Fibroblast of upper back skin (primary cell): ENCODE measurements at regions not wholly inside any gene's neighbourhood (a gene's known extent, or its start where the extent isn't known, plus 50 kb on each side); places are given as distances from the start of the nearest gene placed in this dataset.
A peak's percentile ranks its signal among the peaks of the same experiment; 100 is the strongest.
"Not testable (repeated sequence)": the region's sequence is repeated elsewhere in the genome, so short reads cannot be mapped to it uniquely, and the experiment has no call there.

Experiments
- DNase-seq: peaks from one replicate; pipeline ENCODE4 v3.0.0-alpha.2; 2013

DNA sequence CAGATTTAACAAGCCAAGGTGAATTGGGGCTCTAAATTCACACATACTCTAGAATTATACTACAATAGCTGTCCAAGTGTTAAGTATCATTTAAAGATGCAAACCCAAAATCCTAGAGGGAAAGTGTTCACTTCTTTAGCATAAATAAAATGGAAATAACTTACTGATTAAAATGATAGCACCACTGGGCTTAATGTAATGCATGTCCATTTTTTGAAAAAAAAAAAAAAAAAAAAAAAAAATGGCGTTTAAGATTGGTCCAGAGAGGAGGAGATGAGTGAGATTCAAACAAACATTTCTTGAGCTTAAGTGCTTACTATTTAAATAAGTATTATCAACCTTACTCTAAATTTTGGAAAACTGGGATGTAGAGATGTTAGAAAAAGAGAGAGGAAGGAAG lies 251.5 kb upstream of the CWC22 start:
- no peak for DNase-seq

DNA sequence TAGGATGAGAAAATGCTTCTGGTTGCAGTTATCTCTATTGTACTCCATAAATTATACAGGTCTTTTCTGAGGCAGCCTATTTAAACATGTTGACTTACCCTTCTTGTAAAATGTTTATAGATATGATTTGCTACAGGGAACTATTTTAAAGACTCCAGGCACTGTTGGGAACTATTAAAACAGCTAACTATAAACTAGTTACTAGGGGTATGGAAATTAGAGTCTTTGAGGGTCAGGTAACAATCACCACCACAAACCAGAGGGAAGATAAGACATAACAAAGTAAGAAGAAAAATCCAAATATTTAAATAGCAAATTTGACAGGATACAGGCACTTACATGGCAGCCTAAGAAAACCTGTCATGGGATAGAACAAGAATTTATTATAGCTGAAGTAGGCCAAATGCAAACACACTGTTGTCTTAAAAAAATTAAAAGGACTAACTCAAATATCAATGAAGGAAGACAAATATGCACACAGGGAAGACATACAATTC lies 251.0 kb upstream of the CWC22 start:
- DNase-seq = no peak

DNA sequence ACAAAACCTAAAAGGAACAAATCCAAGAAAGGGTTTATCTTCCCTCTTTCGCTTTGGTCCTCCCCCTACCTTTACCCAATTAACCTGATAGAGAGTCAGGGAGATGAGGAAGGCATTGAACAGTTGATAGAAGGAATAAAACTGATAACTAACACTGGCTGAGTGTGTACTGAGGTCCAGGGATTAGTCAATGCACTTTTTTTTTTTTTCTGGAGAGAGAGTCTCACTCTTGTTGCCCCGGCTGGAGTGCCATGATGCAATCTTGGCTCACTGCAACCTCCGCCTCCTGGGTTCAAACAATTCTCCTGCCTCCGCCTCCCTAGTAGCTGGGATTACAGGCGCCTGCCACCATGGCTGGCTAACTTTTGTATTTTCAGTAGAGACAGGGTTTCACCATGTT lies 250.2 kb upstream of the CWC22 start:
- DNase-seq = no peak

DNA sequence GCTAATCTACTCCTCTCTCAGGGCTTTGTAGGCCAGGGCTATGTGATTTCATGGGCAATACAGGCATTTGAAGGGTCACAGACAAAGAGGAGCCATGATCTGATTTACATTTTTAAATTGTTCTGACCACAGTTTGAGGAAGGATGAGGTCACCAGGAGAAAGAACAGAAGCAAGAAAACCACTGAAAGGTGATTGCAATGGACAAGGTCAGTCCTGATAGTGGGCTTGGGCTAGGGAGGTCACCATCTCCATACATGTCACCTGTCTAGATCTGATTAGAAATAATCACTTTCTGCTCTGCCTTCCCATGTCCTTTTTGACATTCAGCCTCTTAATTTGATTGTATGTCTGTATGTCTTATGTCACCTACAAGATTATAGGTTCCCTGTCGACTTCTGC lies 248.9 kb upstream of the CWC22 start:
- DNase-seq = no peak

DNA sequence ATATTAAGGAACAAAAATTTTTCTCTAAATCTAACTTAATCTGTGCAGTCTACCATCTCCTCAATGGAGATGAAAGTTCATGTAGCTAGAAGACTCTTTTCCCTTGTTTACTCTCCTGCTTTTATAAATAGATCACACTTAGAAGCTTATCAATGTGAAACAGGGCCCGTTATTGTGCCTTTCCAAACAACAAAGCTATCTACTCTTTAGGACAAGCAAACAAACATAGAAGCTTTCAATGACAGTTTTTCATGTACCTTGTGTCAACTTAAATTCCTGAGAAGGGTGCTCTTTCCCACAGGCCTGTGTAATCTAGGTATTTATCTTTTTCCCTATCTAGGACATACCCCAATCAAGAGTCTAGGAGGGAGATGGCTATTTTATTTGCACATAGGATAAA lies 247.8 kb upstream of the CWC22 start:
- no peak for DNase-seq

DNA sequence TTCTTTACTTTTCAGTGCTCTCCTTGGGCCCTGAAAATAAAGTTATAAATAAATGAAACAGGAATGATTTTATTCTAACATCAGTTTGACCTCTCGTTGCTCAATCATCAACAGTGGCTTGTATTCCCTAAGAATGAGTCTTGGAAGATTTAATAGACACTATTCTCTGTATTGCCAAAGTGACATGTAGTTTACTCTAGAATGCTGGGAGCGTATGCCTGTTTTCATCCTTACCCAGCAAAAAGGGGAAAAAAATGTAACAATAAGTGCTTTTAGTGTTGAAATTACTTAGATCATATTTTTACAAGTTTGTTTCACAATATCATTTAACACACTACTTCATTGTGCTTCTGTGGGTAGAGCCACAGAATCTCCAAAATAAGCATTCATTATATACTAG lies 240.6 kb upstream of the CWC22 start:
- no peak for DNase-seq

DNA sequence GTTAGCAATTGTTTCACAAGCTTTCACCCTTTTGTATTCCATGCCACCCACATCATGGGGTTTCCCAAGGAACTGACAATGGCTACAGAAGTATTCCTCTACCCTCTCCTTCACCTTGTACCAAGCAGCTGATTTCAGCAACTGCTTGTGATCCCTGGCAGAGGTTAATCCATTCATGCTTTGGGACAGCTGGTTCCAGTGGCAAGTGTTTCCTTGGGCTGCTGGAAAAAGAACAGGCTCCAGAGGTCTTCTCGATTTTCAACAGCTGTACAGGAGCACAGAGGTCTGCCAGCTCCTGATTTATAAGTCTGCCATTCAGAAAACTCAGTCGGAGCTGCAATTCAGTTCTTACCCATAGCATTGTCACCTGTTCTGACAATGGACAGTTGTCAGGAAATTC lies 239.2 kb upstream of the CWC22 start:
- DNase-seq = no peak

DNA sequence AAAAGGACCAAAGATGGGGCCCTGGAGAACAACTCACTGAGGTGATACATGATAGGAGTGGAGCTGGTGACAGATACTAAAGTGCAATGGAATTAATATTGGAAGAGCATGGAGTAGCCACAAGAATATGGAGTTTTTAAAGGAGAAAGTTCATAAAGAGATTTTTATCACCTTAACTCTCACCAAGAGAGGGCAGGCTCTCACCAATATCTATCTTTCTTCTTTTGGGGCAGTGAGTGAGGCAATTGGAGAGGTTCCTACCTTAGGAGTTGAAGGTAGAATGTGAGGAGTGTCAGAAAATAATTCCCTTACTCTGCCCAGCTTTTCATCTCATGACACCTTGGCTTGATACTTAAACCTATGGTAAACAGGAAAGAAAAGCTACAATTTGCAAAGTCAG lies 233.7 kb upstream of the CWC22 start:
- peak; percentile 31 for DNase-seq

DNA sequence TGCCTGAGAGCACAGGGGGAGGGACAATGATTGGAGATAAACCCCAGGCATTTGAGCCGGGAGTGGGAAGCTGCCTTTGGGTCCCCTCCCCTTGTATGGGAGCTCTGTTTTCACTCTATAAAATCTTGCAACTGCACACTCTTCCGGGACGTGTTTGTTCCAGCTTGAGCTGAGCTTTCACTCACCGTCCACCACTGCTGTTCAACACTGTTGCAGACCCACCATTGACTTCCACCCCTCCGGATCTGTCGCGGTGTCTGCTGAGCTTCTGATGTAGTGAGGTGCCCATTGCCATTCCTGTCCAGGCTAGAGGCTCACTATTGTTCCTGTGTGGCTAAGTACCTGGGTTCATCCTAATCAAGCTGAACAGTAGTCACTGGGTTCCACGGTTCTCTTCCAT lies 231.6 kb upstream of the CWC22 start:
- DNase-seq = no peak

DNA sequence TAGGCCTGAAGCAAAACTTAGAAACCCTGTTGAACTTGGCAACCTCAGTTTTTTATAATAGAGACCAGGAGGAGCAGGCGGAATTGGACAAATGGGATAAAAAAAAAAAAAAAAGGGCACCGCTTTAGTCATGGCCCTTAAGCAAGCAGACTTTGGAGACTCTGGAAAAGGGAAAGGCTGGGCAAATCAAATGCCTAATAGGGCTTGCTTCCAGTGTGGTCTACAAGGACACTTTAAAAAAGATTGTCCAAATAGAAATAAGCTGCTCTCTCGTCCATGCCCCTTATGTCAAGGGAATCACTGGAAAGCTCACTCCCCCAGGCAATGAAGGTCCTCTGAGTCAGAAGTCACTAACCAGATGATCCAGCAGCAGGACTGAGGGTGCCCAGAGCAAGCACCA lies 229.0 kb upstream of the CWC22 start:
- DNase-seq = not testable (repeated sequence)

DNA sequence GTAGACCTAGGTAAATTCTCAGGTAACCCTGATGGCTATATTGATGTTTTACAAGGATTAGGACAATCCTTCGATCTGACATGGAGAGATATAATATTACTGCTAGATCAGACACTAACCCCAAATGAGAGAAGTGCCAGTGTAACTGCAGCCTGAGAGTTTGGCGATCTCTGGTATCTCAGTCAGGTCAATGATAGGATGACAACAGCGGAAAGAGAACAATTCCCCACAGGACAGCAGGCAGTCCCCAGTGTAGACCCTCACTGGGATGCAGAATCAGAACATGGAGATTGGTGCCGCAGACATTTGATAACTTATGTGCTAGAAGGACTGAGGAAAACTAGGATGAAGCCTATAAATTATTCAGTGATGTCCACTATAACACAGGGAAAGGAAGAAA lies 228.4 kb upstream of the CWC22 start:
- DNase-seq = not testable (repeated sequence)

DNA sequence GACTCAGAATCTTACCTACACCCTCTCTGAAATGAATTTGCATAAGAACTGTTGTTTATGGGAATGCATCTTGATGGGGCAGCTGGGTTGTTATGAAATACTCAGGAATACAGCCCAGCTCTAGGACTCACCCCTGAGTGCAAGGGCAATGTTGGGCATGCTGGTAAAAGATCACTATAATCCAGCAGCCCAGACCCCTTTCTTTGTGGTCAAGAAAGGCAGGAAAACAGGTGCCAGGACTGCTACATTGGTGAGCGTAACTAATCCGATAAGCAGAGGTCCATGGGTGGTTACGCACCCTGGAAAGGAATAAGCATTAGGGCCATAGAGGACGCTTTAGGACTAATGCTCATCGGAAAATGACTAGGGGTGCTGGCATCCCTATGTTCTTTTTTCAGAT lies 227.9 kb upstream of the CWC22 start:
- not testable (repeated sequence) for DNase-seq

DNA sequence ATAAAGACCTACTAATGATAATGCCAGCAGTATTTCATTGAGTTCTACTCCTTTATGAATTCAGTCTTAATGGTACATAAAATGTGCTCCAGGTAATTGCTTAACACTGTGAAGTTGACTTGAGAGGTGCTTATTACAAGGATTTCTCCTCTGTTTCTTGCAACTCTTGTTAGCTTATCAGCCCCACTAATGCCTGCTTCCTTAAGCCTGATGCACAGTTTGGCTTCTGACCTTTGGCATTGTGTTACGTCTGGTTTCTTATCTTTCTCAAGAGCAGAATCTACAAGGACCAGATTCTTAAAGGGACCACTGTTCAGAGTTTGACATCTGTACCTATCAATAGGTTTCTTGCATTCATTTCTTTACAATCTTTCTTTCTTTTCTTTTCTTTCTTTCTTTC lies 223.9 kb upstream of the CWC22 start:
- no peak for DNase-seq

DNA sequence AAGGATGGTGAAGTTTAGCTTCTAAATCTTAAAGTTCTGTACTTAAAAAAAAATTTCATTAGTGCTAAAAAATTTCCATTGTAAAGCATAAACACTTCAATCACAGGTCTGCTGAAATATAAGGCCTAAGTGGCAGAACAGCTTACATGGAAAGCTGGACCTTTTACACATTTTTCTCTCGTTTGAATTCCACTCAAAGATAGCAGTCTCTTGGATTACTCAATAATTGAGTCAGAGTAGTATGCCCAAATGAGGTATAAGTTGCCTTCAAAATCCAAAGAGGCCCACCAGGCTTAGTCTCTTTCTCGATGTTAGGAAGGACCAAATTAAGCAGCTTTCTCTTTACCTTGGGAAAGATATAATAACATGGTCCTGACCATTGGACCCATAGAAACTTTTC lies 220.4 kb upstream of the CWC22 start:
- DNase-seq = no peak

DNA sequence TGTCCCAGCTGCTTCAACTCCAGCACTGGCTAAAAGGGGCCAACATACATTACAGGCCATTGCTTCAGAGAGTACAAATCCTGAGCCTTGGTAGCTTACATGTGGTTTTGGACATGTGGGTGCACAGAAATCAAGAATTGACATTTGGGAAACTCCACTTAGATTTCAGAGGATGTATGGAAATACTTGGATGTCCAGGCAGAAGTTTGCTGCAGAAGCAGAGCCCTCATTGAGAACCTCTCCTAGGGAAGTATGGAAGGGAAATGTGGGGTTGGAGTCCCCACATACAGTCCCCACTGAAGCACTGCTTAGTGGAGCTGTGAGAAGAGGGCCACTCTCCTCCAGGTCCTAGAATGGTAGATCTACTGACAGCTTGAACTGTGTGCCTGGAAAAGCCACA lies 218.0 kb upstream of the CWC22 start:
- no peak for DNase-seq

DNA sequence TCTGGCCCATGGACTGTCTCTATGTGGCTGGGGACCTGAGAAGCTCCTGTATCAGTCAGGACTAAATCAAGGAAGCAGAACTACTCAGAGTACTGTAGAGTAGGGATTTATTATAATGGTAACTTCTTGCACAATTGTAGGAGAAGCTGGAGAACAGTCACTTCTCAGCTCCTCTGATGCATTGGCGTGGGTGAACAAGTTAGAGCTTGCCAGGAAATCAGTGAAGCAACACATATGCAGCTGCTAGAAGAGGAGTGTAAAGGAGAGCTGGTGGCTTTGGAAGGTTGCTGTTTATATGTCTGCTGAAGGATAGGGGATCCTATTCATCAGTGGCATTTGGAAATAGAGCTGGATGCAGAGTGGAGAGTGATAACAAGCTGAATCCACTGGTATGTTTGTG lies 215.5 kb upstream of the CWC22 start:
- DNase-seq = peak; percentile 65

DNA sequence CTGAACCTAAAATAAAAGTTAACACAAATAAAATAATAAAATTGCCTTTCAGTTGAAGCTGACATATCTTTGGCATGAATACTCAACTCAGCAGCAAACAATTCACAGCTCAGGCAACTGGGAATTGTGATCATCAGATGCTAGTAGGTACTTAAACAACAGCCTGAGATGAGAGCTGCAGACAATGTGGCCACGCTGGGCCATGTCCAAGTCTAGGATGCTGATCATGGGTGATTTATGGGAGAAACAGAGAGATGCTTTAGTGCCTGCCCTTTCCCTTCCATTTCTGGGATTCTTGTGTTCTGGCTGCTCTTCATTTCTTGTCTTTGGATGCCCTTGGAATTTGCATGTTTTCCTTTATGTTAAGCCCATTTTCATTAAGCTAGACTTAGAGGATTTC lies 212.4 kb upstream of the CWC22 start:
- peak; percentile 92 for DNase-seq

DNA sequence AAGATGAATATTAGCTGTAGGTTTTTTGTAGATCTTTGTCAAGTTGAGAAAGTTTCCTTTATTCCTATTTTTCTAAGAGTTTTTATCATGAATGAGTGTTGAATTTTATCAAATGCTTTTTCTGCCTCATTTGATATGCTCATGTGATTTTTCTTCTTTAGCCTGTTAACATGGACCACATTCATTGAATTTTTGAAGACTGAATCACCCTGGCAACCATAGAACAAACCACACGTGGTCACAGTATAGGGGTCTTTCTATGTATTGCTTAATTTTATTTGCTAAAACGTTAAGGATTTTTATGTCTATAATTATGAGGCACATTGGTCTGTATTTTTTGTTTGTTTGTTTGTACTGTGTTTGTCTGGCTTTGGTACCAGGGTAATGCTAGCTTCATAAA lies 201.7 kb upstream of the CWC22 start:
- peak; percentile 77 for DNase-seq

DNA sequence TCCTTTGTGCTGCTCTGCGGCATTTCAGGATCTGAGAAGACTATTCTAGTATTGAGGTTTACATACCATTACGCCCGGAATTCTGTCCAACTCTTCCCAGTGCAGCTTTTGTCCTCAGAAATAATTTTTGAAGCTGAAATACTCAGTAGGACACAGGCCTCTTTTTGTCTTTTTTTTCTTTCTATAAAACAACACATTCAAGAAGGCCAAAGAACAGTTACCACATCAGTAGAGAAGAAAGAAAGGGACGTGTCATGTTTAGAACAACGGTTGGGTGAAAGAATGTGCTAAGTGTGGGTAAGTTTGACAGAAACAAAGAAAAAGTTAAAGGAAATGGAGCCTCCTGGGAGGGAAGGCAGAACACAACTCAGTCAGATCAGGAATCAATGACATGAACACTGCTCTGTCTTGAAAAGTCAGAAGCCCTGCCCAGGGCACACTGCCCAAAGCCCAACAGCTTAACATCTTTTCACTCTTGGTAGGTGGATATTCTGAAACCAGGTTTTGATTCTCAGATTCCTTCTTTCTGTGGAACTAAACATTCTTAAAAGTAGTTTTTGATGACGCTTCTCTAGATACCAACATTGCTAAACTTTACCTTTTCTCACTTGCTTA lies 198.6 kb upstream of the CWC22 start:
- peak; percentile 2 for DNase-seq

DNA sequence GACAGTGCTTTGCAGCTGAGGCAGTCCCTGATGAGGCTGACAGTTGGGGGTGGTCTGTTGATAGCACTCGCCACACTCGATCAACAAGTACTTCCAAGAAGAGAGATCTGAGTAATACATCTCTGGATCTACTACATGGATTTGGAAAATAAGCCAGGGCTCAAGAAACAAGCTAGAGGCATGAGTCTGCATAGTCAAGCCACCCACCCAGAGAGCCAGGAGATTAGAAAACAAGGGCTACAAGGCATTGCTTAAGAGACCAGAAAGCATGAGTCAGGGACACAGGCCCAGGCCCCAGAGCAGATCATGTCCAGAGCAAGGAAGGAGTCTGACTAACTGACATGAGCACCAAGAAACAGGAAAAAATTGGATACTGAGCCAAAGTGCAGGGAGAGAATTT lies 196.9 kb upstream of the CWC22 start:
- DNase-seq = peak; percentile 55

DNA sequence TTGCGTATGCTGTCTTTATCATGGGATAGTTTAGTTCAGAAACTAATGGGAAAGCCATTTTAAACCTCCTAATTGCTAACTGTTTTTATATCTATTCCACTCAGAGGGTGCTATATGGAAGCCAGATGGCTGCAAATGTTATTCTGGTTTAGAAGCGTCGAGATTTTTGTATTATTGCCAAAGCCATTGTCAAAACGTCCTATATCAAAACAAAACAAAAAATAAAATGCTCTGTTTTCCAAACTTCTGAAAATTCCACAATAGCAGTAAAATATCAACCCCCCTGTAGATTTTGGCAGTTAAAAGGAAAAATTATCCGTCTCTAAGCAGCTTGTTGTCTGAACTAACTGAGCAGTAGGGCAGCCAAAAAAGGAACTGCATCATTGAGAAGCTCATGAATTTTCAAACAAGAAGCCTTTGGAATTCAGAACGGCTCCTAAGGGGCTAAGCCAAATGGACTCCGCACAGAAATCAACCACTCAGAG lies 195.4 kb upstream of the CWC22 start:
- DNase-seq = peak; percentile 22

DNA sequence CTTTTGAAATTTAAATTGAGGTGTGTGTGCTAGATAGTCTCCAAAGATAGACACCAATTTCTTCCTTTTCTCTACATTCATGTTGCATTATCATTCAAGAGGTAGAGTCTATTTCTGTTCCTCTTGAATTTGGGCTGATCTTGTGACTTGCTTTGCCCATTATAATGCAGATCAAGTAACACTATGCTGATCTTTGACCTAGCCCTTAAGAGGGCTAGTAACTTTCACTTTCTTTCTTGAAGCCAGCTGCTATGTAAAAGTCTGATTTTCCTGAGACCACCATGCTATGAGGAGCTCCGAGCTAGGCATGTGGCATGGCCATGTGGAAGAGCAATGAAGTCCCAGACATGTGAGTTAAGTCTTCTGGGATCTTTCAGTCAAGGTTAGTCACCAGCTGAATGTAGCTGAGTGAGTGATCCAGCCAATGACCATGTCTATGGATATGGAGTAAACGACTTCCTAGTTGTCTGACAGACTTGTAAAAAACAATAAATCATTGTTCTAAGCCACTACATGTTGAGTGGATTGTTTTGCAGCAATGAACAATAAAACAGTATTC lies 189.4 kb upstream of the CWC22 start:
- no peak for DNase-seq

DNA sequence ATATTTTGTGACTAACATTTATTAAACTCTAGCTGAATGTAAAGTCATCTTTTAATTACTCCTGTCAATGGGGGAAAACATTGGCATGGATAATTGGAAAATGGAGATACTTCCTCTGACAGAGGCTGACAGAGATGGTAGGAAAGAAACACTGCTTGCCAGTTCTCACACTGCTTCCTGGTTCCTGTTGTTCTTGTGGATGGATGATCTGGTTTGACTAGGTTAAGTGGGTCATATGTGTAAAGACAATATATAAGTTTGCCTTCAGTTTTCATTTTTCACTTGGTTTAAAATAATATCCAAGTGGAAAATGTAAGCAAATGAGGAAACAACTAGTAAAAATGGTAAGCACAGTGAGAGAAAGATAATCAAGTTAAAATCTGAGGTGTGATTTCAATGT lies 188.8 kb upstream of the CWC22 start:
- DNase-seq = no peak

DNA sequence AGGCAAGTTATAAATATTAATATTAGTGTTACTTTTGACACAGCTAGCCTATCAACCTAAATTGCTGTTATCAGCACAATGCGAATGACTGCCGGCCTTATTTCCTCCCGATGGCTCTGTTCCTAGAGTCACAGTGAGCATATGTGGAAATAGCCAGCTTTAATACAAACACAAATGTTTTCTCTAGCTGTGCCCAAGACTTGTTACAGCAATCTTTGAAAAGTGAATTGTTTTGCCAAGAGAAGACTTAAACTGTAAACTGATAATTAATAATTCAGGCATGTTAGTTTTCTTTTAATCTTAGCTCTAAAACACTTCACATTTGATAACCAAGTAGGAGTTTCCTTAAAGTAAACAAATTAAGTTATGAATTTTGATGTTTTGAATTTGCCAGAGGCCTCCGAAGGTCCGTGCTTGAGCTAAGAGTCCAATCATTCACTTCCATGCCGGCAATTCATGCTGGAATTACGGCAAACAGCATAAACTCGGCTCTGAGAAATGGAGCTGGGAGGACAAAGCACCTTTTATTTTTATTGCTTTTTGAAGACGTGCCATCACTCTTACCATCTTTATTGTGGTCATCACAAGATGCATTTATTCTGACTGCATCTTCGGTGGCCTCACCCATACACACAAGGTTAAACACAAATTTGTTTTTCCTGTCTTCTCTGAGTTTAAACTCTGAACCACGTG lies 184.5 kb upstream of the CWC22 start:
- no peak for DNase-seq

DNA sequence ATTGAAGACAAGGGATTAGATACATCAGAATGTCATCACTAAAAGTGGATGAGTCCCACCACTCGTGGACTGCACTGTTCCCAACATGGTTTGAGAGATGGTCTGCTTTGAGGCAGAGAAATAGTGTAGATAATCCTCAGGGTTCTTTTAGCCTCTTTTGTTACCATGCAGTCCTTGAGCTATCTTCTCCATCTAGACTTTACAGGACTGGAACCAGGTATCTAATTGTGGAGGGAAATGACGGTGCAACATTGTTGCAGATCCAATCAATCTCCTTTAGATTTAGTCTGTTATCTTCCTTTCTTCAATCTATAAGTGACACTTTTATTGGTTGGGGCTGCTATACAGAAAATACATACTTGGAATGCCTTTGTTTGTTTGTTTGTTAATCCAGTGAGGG lies 183.8 kb upstream of the CWC22 start:
- no peak for DNase-seq
